ENCODE measurements at regions not wholly inside any gene's neighbourhood (a gene's known extent, or its start where the extent isn't known, plus 50 kb on each side); places are given as distances from the start of the nearest gene placed in this dataset.
"Not testable (repeated sequence)": the region's sequence is repeated elsewhere in the genome, so short reads cannot be mapped to it uniquely, and the experiment has no call there.

GRCh38 chr1:228611707-228612106 is 123.6 kb upstream of the RHOU start:
- H3K27me3 ChIP-seq; H3K27ac ChIP-seq; H3K9me3 ChIP-seq; H3K4me3 ChIP-seq; intact Hi-C loops (cut with DNase I); DNase-seq (ENCODE audit: extremely low spot score in 2 of 2); H3K4me1 ChIP-seq; H3K36me3 ChIP-seq: not testable (repeated sequence)

DNA sequence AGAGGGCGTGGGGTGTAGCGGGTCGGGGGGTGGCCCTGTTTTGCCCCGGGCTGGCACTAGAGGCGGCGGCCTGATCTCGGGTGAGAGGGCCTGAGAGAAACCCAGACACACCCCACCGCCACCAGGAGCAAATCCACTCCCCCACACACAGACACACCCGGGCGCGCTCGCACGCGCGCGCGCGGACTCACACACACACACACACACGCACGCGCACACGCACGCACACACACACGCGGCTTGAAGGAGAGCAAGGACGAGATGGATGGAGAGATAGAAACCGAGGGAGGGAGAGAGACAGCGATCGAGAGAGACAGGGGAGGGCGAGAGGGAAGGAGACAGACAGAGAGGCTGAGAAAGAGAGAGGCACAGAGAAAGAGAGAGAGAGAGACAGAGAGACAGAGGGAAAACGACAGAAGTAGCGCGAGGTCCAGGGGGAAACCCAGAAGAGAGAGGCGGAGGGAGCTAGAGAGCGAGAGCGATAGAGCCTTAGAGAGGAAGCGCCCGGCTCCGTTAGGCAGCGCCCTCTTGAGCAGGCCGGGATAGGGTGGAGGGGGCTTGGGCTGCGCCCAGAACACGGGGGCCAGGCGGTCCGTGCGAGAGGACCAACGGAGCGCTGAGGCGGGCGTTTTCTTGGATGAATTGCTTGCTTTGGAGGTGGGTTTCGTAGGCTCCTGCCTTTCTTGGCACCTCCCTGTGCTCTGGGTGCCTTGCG is 113.1 kb upstream of the RHOU start:
- H3K4me3 ChIP-seq; H3K9me3 ChIP-seq; H3K36me3 ChIP-seq; H3K4me1 ChIP-seq; H3K27ac ChIP-seq; H3K27me3 ChIP-seq; intact Hi-C loops (cut with DNase I); DNase-seq (ENCODE audit: extremely low spot score in 2 of 2): not testable (repeated sequence)

GRCh38 chr1:228626481-228626880 is 108.8 kb upstream of the RHOU start:
- H3K9me3 ChIP-seq; intact Hi-C loops (cut with DNase I); H3K27ac ChIP-seq; DNase-seq (ENCODE audit: extremely low spot score in 2 of 2); H3K36me3 ChIP-seq; H3K27me3 ChIP-seq; H3K4me1 ChIP-seq; H3K4me3 ChIP-seq: not testable (repeated sequence)

DNA sequence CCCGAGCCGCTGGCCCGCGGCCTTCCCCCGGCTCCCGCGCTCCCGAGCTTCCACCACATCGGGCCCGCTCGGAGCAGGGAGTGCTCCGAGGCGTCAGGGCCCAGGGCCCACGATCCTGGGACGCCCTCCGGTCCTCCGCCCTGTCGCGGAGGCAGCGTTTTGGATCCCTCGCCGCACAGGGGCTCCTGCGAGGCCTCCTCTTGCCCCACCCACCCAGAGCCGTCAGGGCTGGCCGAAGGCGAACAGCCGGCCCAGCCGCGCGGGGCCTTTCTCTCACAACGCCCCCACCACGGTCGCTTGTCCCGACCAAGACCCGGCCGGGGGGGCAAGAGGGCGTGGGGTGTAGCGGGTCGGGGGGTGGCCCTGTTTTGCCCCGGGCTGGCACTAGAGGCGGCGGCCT is 102.4 kb upstream of the RHOU start:
- H3K4me1 ChIP-seq; DNase-seq (ENCODE audit: extremely low spot score in 2 of 2); H3K27me3 ChIP-seq; H3K36me3 ChIP-seq; H3K27ac ChIP-seq; H3K9me3 ChIP-seq; intact Hi-C loops (cut with DNase I): not testable (repeated sequence)
- peak overlapping the region in 1 of 2 donors; percentile 33 for H3K4me3 ChIP-seq

GRCh38 chr1:228635304-228635703 is 100.0 kb upstream of the RHOU start:
- intact Hi-C loops (cut with DNase I), result not testable (repeated sequence)

DNA sequence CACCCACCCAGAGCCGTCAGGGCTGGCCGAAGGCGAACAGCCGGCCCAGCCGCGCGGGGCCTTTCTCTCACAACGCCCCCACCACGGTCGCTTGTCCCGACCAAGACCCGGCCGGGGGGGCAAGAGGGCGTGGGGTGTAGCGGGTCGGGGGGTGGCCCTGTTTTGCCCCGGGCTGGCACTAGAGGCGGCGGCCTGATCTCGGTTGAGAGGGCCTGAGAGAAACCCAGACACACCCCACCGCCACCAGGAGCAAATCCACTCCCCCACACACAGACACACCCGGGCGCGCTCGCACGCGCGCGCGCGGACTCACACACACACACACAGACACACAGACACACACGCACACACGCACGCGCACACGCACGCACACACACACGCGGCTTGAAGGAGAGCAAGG is 97.8 kb upstream of the RHOU start:
- H3K4me1 ChIP-seq; H3K27ac ChIP-seq; DNase-seq (ENCODE audit: extremely low spot score in 2 of 2); H3K36me3 ChIP-seq; H3K27me3 ChIP-seq; intact Hi-C loops (cut with DNase I); H3K9me3 ChIP-seq: not testable (repeated sequence)
- peak overlapping the region; percentile 36 to 44 for H3K4me3 ChIP-seq

More at GRCh38 chr1:228635304-228635703, 100.0 kb upstream of the RHOU start:
- H3K9me3 ChIP-seq, H3K36me3 ChIP-seq, H3K27me3 ChIP-seq, H3K27ac ChIP-seq, H3K4me1 ChIP-seq: not testable (repeated sequence)
- peak overlapping the region; percentile 22 to 24 for H3K4me3 ChIP-seq
- DNase-seq (ENCODE audit: extremely low spot score in 2 of 2), result peak in 1 of 2 donors; percentile 56

DNA sequence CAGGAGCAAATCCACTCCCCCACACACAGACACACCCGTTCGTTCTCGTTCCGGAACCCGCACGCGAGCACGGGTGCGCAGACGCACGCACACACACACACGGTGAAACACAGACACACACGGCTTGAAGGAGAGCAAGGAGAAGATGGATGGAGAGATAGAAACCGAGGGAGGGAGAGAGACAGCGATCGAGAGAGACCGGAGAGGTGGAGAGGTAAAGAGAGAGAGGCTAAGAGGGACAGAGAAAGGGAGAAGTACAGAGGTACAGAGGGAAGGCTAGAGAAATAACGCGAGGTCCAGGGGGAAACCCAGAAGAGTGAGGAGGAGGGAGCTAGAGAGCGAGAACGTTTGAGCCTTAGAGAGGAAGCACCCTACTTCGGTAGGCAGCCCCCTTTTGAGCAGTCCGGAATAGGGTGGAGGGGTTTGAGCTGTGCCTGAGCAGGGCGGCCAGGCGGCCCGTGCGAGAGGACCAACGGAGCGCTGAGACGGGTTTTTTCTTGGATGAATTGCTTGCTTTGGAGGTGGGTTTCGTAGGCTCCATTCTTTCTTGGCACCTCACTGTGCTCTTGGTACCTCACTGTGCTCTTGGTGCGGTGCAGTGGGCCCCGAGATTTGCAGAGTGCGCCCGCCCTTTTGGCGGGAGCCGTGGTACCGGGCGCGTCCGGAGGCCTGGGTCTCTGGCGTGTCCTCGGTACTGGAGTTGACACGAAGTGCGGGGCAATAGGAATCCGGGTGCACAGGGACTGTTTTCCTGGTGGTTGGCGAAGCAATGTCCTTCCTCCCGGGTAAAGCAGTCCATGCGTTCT is 88.4 kb upstream of the RHOU start:
- H3K36me3 ChIP-seq, result no peaks in the 10 kb centered on the region
- H3K27ac ChIP-seq, result peak overlapping the region; percentile 40
- peak in 1 of 2 donors; percentile 88 for DNase-seq (ENCODE audit: extremely low spot score in 2 of 2)
- intact Hi-C loops (cut with DNase I), result no loop called here
- H3K9me3 ChIP-seq, result no peaks in the 10 kb centered on the region
- TF ChIP-seq POLR2A (IDR thresholded peaks at IDR 0.05) (no peak), POLR2AphosphoS5 (IDR thresholded peaks at IDR 0.05; ENCODE audit: insufficient read depth in 1 of 2, low read depth in 1 of 2) (no peak)
- TF ChIP-seq, protein P1, sequence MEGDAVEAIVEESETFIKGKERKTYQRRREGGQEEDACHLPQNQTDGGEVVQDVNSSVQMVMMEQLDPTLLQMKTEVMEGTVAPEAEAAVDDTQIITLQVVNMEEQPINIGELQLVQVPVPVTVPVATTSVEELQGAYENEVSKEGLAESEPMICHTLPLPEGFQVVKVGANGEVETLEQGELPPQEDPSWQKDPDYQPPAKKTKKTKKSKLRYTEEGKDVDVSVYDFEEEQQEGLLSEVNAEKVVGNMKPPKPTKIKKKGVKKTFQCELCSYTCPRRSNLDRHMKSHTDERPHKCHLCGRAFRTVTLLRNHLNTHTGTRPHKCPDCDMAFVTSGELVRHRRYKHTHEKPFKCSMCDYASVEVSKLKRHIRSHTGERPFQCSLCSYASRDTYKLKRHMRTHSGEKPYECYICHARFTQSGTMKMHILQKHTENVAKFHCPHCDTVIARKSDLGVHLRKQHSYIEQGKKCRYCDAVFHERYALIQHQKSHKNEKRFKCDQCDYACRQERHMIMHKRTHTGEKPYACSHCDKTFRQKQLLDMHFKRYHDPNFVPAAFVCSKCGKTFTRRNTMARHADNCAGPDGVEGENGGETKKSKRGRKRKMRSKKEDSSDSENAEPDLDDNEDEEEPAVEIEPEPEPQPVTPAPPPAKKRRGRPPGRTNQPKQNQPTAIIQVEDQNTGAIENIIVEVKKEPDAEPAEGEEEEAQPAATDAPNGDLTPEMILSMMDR (IDR thresholded peaks at IDR 0.05), result no peak
- peak overlapping the region; percentile 44 to 55 for H3K4me3 ChIP-seq
- no peaks in the 10 kb centered on the region for H3K27me3 ChIP-seq
- peaks cover 20% of the 10 kb centered on the region for H3K4me1 ChIP-seq
